Choroid plexus epithelial cell (primary cell): ENCODE measurements at regions not wholly inside any gene's neighbourhood (a gene's known extent, or its start where the extent isn't known, plus 50 kb on each side); places are given as distances from the start of the nearest gene placed in this dataset.

ENCODE experiments used
- DNase-seq: peaks from one replicate; pipeline ENCODE4 v3.0.0-alpha.2; 2010; ENCODE audit warnings: low read depth
- H3K4me3 ChIP-seq: 2 replicates; pipeline ENCODE4 v1.5.1; 2011; ENCODE audit warnings: low read depth, mild to moderate bottlenecking, control low read depth, low read length, moderate library complexity
- TF ChIP-seq, protein P1 (sequence below): conservative IDR thresholded peaks from 2 replicates; pipeline ENCODE4 v1.5.1; 2011; ENCODE audit warnings: low read depth, mild to moderate bottlenecking, control low read depth, inconsistent platforms, low read length, moderate library complexity

DNA sequence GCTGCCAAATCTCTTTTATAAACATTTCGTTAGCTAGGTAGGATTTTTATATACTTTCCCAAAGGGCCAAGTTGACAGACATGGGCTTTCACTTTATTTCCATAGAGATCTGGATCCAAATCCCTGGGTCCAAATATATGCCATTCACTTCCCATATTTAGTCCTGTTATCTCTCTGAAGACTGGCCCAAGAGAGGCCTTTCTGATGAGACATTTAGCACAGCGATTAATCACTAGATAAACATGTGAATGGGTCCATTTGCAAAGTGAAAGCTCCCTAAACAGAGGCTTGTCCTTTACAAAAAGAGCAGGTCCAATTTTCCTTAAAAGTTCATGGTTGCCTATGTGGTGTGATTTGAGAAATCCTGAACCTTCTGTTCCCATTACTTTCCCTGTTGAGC is 132.6 kb downstream of the TRMT11 start:
- TF ChIP-seq, protein P1, sequence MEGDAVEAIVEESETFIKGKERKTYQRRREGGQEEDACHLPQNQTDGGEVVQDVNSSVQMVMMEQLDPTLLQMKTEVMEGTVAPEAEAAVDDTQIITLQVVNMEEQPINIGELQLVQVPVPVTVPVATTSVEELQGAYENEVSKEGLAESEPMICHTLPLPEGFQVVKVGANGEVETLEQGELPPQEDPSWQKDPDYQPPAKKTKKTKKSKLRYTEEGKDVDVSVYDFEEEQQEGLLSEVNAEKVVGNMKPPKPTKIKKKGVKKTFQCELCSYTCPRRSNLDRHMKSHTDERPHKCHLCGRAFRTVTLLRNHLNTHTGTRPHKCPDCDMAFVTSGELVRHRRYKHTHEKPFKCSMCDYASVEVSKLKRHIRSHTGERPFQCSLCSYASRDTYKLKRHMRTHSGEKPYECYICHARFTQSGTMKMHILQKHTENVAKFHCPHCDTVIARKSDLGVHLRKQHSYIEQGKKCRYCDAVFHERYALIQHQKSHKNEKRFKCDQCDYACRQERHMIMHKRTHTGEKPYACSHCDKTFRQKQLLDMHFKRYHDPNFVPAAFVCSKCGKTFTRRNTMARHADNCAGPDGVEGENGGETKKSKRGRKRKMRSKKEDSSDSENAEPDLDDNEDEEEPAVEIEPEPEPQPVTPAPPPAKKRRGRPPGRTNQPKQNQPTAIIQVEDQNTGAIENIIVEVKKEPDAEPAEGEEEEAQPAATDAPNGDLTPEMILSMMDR = no peak
- no peak overlapping the region for H3K4me3 ChIP-seq
- peak; percentile 12 for DNase-seq

DNA sequence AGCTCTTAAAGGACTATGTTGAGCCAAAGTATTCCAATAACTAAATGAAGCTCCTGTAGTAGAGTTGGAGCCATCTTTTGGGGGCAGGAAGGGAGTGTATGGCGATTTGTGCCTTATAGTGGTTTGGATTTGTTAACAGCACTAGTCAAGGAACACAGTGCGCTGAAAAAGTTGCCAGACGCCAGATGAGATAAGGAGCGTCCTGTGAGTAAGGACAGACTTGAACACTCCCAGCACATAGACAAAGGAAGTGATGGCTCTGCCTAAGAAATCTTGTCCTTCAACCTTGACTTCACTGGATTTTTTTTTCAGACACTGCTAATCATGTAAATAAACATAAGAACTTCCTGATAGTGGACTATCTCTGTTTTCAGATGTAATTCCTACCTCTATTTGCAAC is 136.9 kb downstream of the TRMT11 start:
- no peak overlapping the region for H3K4me3 ChIP-seq
- DNase-seq = peak; percentile 54
- TF ChIP-seq, protein P1 = no peak

DNA sequence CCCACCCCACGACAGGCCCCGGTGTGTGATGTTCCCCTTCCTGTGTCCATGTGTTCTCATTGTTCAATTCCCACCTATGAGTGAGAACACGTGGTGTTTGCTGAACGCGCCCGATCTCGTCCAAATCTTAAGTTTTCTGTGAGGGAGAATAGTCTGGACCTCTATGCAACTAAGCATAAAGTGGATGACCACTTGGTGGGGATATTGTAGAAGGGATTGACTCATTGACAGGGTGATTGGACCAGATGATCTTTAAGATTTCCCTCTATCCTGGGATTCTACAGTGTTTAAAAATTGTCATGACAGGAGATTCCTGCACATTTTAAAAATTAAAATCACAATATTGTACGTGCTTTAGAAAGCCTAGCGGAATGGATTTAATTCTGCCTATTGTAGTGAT is 141.3 kb downstream of the TRMT11 start:
- peak; percentile 36 for DNase-seq
- TF ChIP-seq, protein P1 = peak; percentile 38

DNA sequence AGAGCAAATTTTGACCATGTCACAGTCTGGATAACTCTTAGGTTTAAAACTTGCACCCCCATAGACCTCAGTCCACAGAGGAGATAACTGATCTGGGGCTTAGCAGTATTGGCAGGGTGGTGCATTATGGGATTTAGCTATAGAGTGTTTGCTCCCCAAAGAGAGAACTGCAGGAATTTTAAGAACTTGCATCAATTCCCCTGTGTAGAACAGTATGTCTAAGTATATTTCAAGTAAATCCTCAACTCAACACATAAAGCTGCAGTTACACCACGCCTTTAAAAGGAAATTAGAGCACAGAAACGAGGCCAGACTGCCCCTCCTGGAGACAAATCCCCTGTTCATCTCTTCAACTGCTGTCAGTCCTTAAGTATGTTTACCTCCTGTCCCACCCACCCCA is 144.9 kb downstream of the TRMT11 start:
- H3K4me3 ChIP-seq = no peak overlapping the region
- no peak for DNase-seq
- TF ChIP-seq, protein P1 = no peak

More for the DNA sequence above, 141.3 kb downstream of the TRMT11 start:
- no peak overlapping the region for H3K4me3 ChIP-seq

DNA sequence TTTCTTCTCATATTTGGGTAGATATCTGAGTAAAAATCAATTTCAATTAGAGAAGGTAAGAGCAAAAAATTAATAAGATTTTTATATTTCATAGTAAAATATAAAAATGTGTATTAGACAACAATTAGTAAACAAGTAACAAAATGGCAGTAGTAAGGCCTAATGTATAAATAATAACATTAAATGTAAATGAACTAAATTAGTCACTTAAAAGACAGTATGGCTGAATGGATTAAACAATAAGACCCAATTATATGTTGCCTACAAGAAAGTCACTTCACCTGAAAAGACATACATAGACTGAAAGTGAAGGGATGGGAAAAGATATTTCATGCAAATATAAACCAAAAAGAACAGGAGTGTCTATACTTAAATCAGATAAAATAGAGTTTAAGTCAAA is 147.6 kb downstream of the TRMT11 start:
- DNase-seq = no peak
- no peak overlapping the region for H3K4me3 ChIP-seq
- TF ChIP-seq, protein P1 = no peak

DNA sequence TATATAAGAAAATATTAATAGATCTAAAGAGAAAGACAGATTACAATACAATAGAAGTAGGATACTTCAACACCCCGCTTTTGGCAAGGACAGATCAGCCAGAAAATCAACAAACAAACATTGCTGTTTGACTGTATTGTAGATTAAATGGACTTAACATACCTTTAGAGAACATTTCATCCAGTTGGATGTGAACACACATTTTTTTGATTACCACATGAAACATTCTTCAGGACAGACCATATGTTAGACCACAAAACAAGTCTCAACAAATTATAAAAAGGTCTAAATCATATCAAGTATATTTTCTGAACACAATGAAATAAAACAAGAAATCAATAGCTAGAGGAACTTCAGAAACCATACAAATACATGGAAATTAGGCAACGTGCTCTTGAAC is 148.2 kb downstream of the TRMT11 start:
- TF ChIP-seq, protein P1 = no peak
- DNase-seq = peak; percentile 22
- no peak overlapping the region for H3K4me3 ChIP-seq

DNA sequence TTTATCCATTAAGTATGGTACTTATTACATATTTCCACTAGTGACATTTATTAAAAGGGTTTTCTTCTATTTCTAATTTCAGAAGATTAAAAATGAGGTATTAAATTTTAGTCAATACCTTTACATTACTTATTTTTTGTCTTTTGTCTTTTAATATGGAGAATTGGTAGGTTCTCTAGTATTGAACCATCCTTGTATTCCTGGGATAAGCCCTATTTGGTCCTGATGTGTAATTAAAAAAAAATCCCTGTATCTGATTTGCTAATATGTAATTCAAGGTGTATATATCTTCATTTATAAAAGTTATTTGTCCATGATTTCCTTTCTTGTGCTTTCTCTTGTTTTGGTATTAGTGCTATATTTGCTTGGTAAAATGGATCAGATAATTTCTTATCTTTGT is 153.7 kb downstream of the TRMT11 start:
- H3K4me3 ChIP-seq = no peak overlapping the region
- DNase-seq = no peak
- TF ChIP-seq, protein P1 = no peak
